KMS-11 (cell line): ENCODE measurements at regions not wholly inside any gene's neighbourhood (a gene's known extent, or its start where the extent isn't known, plus 50 kb on each side); places are given as distances from the start of the nearest gene placed in this dataset.
A peak's percentile ranks its signal among the peaks of the same experiment; 100 is the strongest.

Source experiments
- H2AFZ ChIP-seq: fragments of 200-600 bp; sonication (generic); 2 replicates; pipeline ENCODE4 v1.6.1; 2016; ENCODE audit warnings: antibody characterized with exemption, mixed run types, low read depth
- H3K27ac ChIP-seq: fragments of 200-600 bp; sonication (generic); 2 replicates; pipeline ENCODE4 v1.6.1; 2016; ENCODE audit warnings: mild to moderate bottlenecking, mixed run types
- H3K27me3 ChIP-seq: fragments of 200-600 bp; sonication (generic); 2 replicates; pipeline ENCODE4 v1.6.1; 2017; ENCODE audit warnings: mild to moderate bottlenecking, low read depth, mixed run types, moderate library complexity; ENCODE audit not compliant: insufficient read depth
- H3K36me3 ChIP-seq: fragments of 200-600 bp; sonication (generic); 2 replicates; pipeline ENCODE4 v1.6.1; 2017; ENCODE audit warnings: mild to moderate bottlenecking, mixed run types; ENCODE audit not compliant: insufficient read depth
- H3K4me1 ChIP-seq: fragments of 200-600 bp; sonication (generic); 2 replicates; pipeline ENCODE4 v1.6.1; 2016; ENCODE audit warnings: mild to moderate bottlenecking, low read depth, mixed run types; ENCODE audit not compliant: poor library complexity, severe bottlenecking
- H3K4me2 ChIP-seq: fragments of 200-600 bp; sonication (generic); 2 replicates; pipeline ENCODE4 v1.7.0; 2016; ENCODE audit warnings: mild to moderate bottlenecking, mixed run types
- H3K4me3 ChIP-seq: fragments of 200-600 bp; sonication (generic); IDR thresholded peaks from 2 replicates; pipeline ENCODE4 v1.6.1; 2017; ENCODE audit warnings: low read depth, low read length, mixed read lengths; ENCODE audit not compliant: insufficient read depth
- H3K79me2 ChIP-seq: fragments of 200-600 bp; sonication (generic); 2 replicates; pipeline ENCODE4 v1.6.1; 2016; ENCODE audit warnings: low read depth, mixed run types; ENCODE audit not compliant: insufficient read depth
- H3K9ac ChIP-seq: fragments of 200-600 bp; sonication (generic); 2 replicates; pipeline ENCODE4 v1.6.1; 2016; ENCODE audit warnings: mild to moderate bottlenecking, mixed run types
- H4K20me1 ChIP-seq: fragments of 200-600 bp; sonication (generic); 2 replicates; pipeline ENCODE4 v1.6.1; 2016; ENCODE audit warnings: mild to moderate bottlenecking, mixed run types; ENCODE audit not compliant: insufficient read depth
- TF ChIP-seq, protein P1 (sequence below): fragments of 200-600 bp; sonication (generic); conservative IDR thresholded peaks from 2 replicates; pipeline ENCODE4 v1.6.1; 2017; ENCODE audit warnings: low read depth, mild to moderate bottlenecking, antibody characterized with exemption, low read length, moderate library complexity, mixed read lengths

- no peak overlapping the region for H3K9ac ChIP-seq
- H3K4me1 ChIP-seq, result no peaks in the 10 kb centered on the region
- H4K20me1 ChIP-seq, result no peaks in the 10 kb centered on the region
- no peak overlapping the region for H3K27ac ChIP-seq
- no peaks in the 10 kb centered on the region for H3K36me3 ChIP-seq
- H2AFZ ChIP-seq, result peak overlapping the region; percentile 34; the same call in 1 of the 2 replicates
- TF ChIP-seq, protein P1, sequence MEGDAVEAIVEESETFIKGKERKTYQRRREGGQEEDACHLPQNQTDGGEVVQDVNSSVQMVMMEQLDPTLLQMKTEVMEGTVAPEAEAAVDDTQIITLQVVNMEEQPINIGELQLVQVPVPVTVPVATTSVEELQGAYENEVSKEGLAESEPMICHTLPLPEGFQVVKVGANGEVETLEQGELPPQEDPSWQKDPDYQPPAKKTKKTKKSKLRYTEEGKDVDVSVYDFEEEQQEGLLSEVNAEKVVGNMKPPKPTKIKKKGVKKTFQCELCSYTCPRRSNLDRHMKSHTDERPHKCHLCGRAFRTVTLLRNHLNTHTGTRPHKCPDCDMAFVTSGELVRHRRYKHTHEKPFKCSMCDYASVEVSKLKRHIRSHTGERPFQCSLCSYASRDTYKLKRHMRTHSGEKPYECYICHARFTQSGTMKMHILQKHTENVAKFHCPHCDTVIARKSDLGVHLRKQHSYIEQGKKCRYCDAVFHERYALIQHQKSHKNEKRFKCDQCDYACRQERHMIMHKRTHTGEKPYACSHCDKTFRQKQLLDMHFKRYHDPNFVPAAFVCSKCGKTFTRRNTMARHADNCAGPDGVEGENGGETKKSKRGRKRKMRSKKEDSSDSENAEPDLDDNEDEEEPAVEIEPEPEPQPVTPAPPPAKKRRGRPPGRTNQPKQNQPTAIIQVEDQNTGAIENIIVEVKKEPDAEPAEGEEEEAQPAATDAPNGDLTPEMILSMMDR, result peak; percentile 88
- no peak overlapping the region; the same call in 1 of the 2 replicates for H3K4me2 ChIP-seq
- H3K4me3 ChIP-seq, result no peak overlapping the region
- H3K27me3 ChIP-seq, result no peaks in the 10 kb centered on the region
- H3K79me2 ChIP-seq, result no peaks in the 10 kb centered on the region
Measured at GRCh38 chr15:98311566-98312188, 336.7 kb upstream of the IGF1R start.

DNA sequence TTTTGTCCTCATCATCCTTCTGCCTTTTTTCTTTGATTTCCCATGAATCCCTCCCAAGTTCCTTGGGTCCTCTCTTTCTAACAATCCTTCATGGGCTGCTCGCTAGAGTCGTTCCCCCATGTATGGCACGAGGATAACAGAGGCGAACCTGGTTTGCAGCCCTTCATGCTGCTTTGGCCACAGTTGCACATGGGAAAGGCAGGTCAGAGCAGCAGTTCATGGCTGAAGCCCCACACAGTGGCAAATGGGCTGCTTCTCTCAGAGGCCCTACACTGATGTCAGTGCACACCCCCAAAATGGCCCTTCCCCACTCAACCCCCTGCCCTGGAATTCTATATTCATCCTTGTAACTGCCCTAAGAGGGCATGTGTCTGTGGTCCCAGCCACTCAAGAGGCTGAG, 335.4 kb upstream of the IGF1R start:
- no peaks in the 10 kb centered on the region for H3K4me1 ChIP-seq
- TF ChIP-seq, protein P1, result no peak
- no peak overlapping the region for H3K4me2 ChIP-seq
- H3K27ac ChIP-seq, result no peak overlapping the region
- H3K79me2 ChIP-seq, result no peaks in the 10 kb centered on the region
- no peak overlapping the region for H3K9ac ChIP-seq
- H3K36me3 ChIP-seq, result no peaks in the 10 kb centered on the region
- H3K4me3 ChIP-seq, result no peak overlapping the region
- no peak overlapping the region for H2AFZ ChIP-seq
- no peaks in the 10 kb centered on the region for H4K20me1 ChIP-seq
- H3K27me3 ChIP-seq, result no peaks in the 10 kb centered on the region

- Histone ChIP-seq H3K4me1 (no peaks in the 10 kb centered on the region), H4K20me1 (no peaks in the 10 kb centered on the region), H2AFZ (no peak overlapping the region), H3K36me3 (no peaks in the 10 kb centered on the region), H3K79me2 (no peaks in the 10 kb centered on the region), H3K4me2 (no peak overlapping the region), H3K27ac (no peak overlapping the region), H3K27me3 (no peaks in the 10 kb centered on the region), H3K4me3 (no peak overlapping the region), H3K9ac (no peak overlapping the region)
- TF ChIP-seq, protein P1, result no peak
Measured at GRCh38 chr15:98315971-98316370, 332.4 kb upstream of the IGF1R start.

DNA sequence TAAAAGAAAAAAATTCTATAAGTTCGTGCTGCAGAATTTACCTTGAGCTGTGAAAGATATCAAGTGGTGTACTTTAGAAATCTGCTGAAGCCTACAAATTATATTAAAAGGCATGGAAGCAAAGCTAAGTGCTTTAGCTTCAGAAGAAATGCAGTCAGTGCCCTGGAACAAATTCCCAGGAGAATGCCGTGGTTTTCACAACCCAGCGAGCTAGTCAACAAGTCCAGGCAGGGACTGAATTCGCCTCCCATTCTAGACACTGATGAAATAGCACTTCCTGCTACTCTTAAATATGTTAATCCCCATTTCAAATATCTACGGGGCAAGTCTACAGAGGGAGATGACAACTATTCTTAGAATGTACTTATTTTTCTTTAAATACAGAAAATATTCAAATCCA, 326.4 kb upstream of the IGF1R start:
- H4K20me1 ChIP-seq, result no peaks in the 10 kb centered on the region
- no peak overlapping the region for H2AFZ ChIP-seq
- no peaks in the 10 kb centered on the region for H3K36me3 ChIP-seq
- no peaks in the 10 kb centered on the region for H3K79me2 ChIP-seq
- no peaks in the 10 kb centered on the region for H3K27me3 ChIP-seq
- no peak overlapping the region for H3K27ac ChIP-seq
- H3K4me2 ChIP-seq, result no peak overlapping the region
- TF ChIP-seq, protein P1, result no peak
- H3K4me1 ChIP-seq, result no peaks in the 10 kb centered on the region
- no peak overlapping the region for H3K4me3 ChIP-seq
- H3K9ac ChIP-seq, result no peak overlapping the region
